ENCODE measurements at regions not wholly inside any gene's neighbourhood (a gene's known extent, or its start where the extent isn't known, plus 50 kb on each side); places are given as distances from the start of the nearest gene placed in this dataset.

- TF ChIP-seq CTCF (IDR thresholded peaks at IDR 0.05 in 8 of 11, conservative IDR thresholded peaks at IDR 0.05 in 3 of 11) (no peak), POLR2AphosphoS5 (IDR thresholded peaks at IDR 0.05) (no peak), POLR2A (IDR thresholded peaks at IDR 0.05) (no peak)
These were observed 51.2 kb downstream of the SIPA1L2 start for GRCh38 chr1:232578651-232579195.
